NCI-H1694 treated with DMSO at 0.1 percent for 48 hours (cell line): ENCODE measurements at regions not wholly inside any gene's neighbourhood (a gene's known extent, or its start where the extent isn't known, plus 50 kb on each side); places are given as distances from the start of the nearest gene placed in this dataset.
A peak's percentile ranks its signal among the peaks of the same experiment; 100 is the strongest.
"Not testable (repeated sequence)": the region's sequence is repeated elsewhere in the genome, so short reads cannot be mapped to it uniquely, and the experiment has no call there.

Experiments used
- DNase-seq: peaks from one replicate; lab custom pipeline; 2025; lab: John Stamatoyannopoulos, UW

- no peak for DNase-seq
Measured at GRCh38 chr2:39872748-39873147, 93.7 kb upstream of the THUMPD2 start.

GRCh38 chr2:39871291-39871761, 92.3 kb upstream of the THUMPD2 start:
- peak; percentile 96 for DNase-seq

- DNase-seq: no peak
Measured at GRCh38 chr2:39870871-39871270, 91.8 kb upstream of the THUMPD2 start.

GRCh38 chr2:39867268-39867667, 88.2 kb upstream of the THUMPD2 start:
- no peak for DNase-seq

- DNase-seq: no peak
Measured at GRCh38 chr2:39865751-39866150, 86.7 kb upstream of the THUMPD2 start.

GRCh38 chr2:39863672-39864071, 84.6 kb upstream of the THUMPD2 start:
- not testable (repeated sequence) for DNase-seq

GRCh38 chr2:39860538-39860937, 81.5 kb upstream of the THUMPD2 start:
- DNase-seq: no peak

- no peak for DNase-seq
Measured at GRCh38 chr2:39858677-39859076, 79.6 kb upstream of the THUMPD2 start.

GRCh38 chr2:39855856-39856255, 76.8 kb upstream of the THUMPD2 start:
- no peak for DNase-seq

- DNase-seq: no peak
Measured at GRCh38 chr2:39854771-39855170, 75.7 kb upstream of the THUMPD2 start.

GRCh38 chr2:39852831-39853230, 73.8 kb upstream of the THUMPD2 start:
- no peak for DNase-seq

- DNase-seq: peak; percentile 81
Measured at GRCh38 chr2:39851651-39852110, 72.6 kb upstream of the THUMPD2 start.

GRCh38 chr2:39851251-39851650, 72.2 kb upstream of the THUMPD2 start:
- DNase-seq: peak; percentile 47

- DNase-seq: no peak
Measured at GRCh38 chr2:39849982-39850526, 71.0 kb upstream of the THUMPD2 start.

- DNase-seq: no peak
Measured at GRCh38 chr2:39849064-39849463, 70.0 kb upstream of the THUMPD2 start.

GRCh38 chr2:39845460-39846146, 66.5 kb upstream of the THUMPD2 start:
- DNase-seq: no peak

GRCh38 chr2:39839261-39839848, 60.3 kb upstream of the THUMPD2 start:
- DNase-seq: no peak

- no peak for DNase-seq
Measured at GRCh38 chr2:39838589-39838988, 59.5 kb upstream of the THUMPD2 start.

- DNase-seq: no peak
Measured at GRCh38 chr2:39837856-39838453, 58.9 kb upstream of the THUMPD2 start.

- no peak for DNase-seq
Measured at GRCh38 chr2:39836638-39837037, 57.6 kb upstream of the THUMPD2 start.

- DNase-seq: no peak
Measured at GRCh38 chr2:39834426-39834825, 55.4 kb upstream of the THUMPD2 start.

- DNase-seq: not testable (repeated sequence)
Measured at GRCh38 chr2:39830610-39831009, 51.6 kb upstream of the THUMPD2 start.
